ENCODE measurements at regions not wholly inside any gene's neighbourhood (a gene's known extent, or its start where the extent isn't known, plus 50 kb on each side); places are given as distances from the start of the nearest gene placed in this dataset.

GRCh38 chr15:45885801-45886200, 251.0 kb downstream of the SQOR start:
- Histone ChIP-seq H3K4me2 (replicated peaks; ENCODE audit: low read depth, low read length, poor library complexity, severe bottlenecking) (no peak overlapping the region), H3K27ac (ENCODE audit: low read length in 2 of 2) (no peak overlapping the region), H3K9ac (ENCODE audit: low read length) (no peak overlapping the region), H2AFZ (ENCODE audit: insufficient read depth, low read depth, low read length, poor library complexity, severe bottlenecking) (no peak overlapping the region), H3K36me3 (replicated peaks in 1 of 2; ENCODE audit: control extremely low read depth in 1 of 2, control insufficient read depth in 1 of 2, extremely low read depth in 1 of 2, insufficient read depth in 2 of 2, low read length in 1 of 2) (no peaks in the 10 kb centered on the region), H3K79me2 (ENCODE audit: control insufficient read depth, insufficient read depth, low read length) (no peaks in the 10 kb centered on the region), H4K20me1 (ENCODE audit: control insufficient read depth, insufficient read depth, low read length, poor library complexity, severe bottlenecking) (no peaks in the 10 kb centered on the region), H3K9me3 (ENCODE audit: control extremely low read depth in 1 of 3, control insufficient read depth in 2 of 3, insufficient read depth in 1 of 3, low read length in 2 of 3) (peaks cover 0 to 9% (median 0%) of the 10 kb centered on the region in 3 donors), H3K27me3 (replicated peaks in 1 of 4; ENCODE audit: control extremely low read depth in 1 of 4, control insufficient read depth in 3 of 4, insufficient read depth in 4 of 4, low read length in 3 of 4) (no peaks in the 10 kb centered on the region), H3K4me3 (ENCODE audit: control extremely low read depth in 1 of 5, extremely low read depth in 1 of 5, insufficient read depth in 1 of 5, low read depth in 2 of 5, low read length in 4 of 5) (no peak overlapping the region), H3K4me1 (ENCODE audit: control insufficient read depth in 2 of 2, insufficient read depth in 2 of 2, low read length in 2 of 2) (no peaks in the 10 kb centered on the region)
- H3K27ac Mint-ChIP-seq, result no peak overlapping the region
- no peak overlapping the region for H3K4me3 Mint-ChIP-seq
- ChIA-PET POLR2A (no interaction called here), CTCF (no interaction called here)
- no peaks in the 10 kb centered on the region for H3K4me1 Mint-ChIP-seq
- WGBS (ENCODE audit: insufficient coverage), result 98% methylated on average over 20 of the region's 21 CpGs
- TF ChIP-seq CTCF (IDR thresholded peaks at IDR 0.05) (no peak), EZH2 (IDR thresholded peaks at IDR 0.05; ENCODE audit: borderline replicate concordance, insufficient read depth, low read depth, low read length, poor library complexity, severe bottlenecking) (no peak)
- ATAC-seq (ENCODE audit: low read depth) (no peak), DNase-seq (no peak)
- intact Hi-C loops (cut with micrococcal nuclease), result no loop called here
- H3K9me3 Mint-ChIP-seq (ENCODE audit: insufficient read depth), result no peaks in the 10 kb centered on the region
- H3K27me3 Mint-ChIP-seq, result no peaks in the 10 kb centered on the region

DNA sequence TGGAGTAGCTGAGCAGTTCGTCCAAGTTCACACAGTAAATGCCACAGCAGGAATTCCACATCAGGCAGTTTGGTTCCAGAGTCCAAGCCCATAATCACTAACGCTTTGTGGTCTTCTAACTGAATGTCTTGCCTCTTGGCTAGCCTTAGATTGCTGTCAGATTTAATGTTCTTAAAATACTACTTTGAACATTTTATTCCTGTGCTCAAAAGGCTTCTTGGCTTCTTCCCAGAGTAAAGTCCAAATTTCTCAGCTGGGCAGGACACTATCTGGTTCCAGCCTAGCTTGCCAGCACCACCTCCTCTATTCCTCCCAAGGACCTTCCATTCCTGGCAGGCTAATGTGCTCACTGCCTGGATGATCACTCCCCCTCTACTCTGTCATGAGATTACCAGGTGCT, 256.9 kb downstream of the SQOR start:
- no peak overlapping the region for H3K4me2 ChIP-seq (replicated peaks; ENCODE audit: low read depth, low read length, poor library complexity, severe bottlenecking)
- H3K4me3 ChIP-seq (ENCODE audit: control extremely low read depth in 1 of 5, extremely low read depth in 1 of 5, insufficient read depth in 1 of 5, low read depth in 2 of 5, low read length in 4 of 5), result no peak overlapping the region
- H3K36me3 ChIP-seq (replicated peaks in 1 of 2; ENCODE audit: control extremely low read depth in 1 of 2, control insufficient read depth in 1 of 2, extremely low read depth in 1 of 2, insufficient read depth in 2 of 2, low read length in 1 of 2), result no peaks in the 10 kb centered on the region
- no peak overlapping the region for H2AFZ ChIP-seq (ENCODE audit: insufficient read depth, low read depth, low read length, poor library complexity, severe bottlenecking)
- H3K9me3 Mint-ChIP-seq (ENCODE audit: insufficient read depth), result no peaks in the 10 kb centered on the region
- 52% methylated on average over 2 of the region's 2 CpGs for WGBS (ENCODE audit: insufficient coverage)
- H3K9me3 ChIP-seq (ENCODE audit: control extremely low read depth in 1 of 3, control insufficient read depth in 2 of 3, insufficient read depth in 1 of 3, low read length in 2 of 3), result no peaks in the 10 kb centered on the region
- no peak overlapping the region for H3K4me3 Mint-ChIP-seq
- H3K4me1 ChIP-seq (ENCODE audit: control insufficient read depth in 2 of 2, insufficient read depth in 2 of 2, low read length in 2 of 2), result no peaks in the 10 kb centered on the region
- TF ChIP-seq EZH2 (IDR thresholded peaks at IDR 0.05; ENCODE audit: borderline replicate concordance, insufficient read depth, low read depth, low read length, poor library complexity, severe bottlenecking) (no peak), CTCF (IDR thresholded peaks at IDR 0.05) (no peak)
- H3K27me3 Mint-ChIP-seq, result peaks cover 3% of the 10 kb centered on the region
- no peak overlapping the region for H3K27ac ChIP-seq (ENCODE audit: low read length in 2 of 2)
- intact Hi-C loops (cut with micrococcal nuclease), result no loop called here
- ChIA-PET CTCF (no interaction called here), POLR2A (no interaction called here)
- H3K9ac ChIP-seq (ENCODE audit: low read length), result no peak overlapping the region
- H4K20me1 ChIP-seq (ENCODE audit: control insufficient read depth, insufficient read depth, low read length, poor library complexity, severe bottlenecking), result no peaks in the 10 kb centered on the region
- H3K27me3 ChIP-seq (replicated peaks in 1 of 4; ENCODE audit: control extremely low read depth in 1 of 4, control insufficient read depth in 3 of 4, insufficient read depth in 4 of 4, low read length in 3 of 4), result no peaks in the 10 kb centered on the region
- DNase-seq (no peak), ATAC-seq (ENCODE audit: low read depth) (no peak)
- no peaks in the 10 kb centered on the region for H3K79me2 ChIP-seq (ENCODE audit: control insufficient read depth, insufficient read depth, low read length)
- no peak overlapping the region for H3K27ac Mint-ChIP-seq
- no peaks in the 10 kb centered on the region for H3K4me1 Mint-ChIP-seq

Data from B cell (primary cell).